HepG2 (cell line): ENCODE measurements at regions not wholly inside any gene's neighbourhood (a gene's known extent, or its start where the extent isn't known, plus 50 kb on each side); places are given as distances from the start of the nearest gene placed in this dataset.

Source experiments
- ATAC-seq: fragments of 200-7000 bp; cut with Tn5 transposase; 3 replicates; pipeline ENCODE4 v1.9.1; 2020; ENCODE audit warnings: mild to moderate bottlenecking, moderate library complexity
- BruUV-seq: library from RNA; stranded (reverse); fragments of 400-500 nt; replicated peaks from 2 replicates; lab custom pipeline; 2021; lab: Mats Ljungman, UMichigan
- CTCF ChIA-PET: fragments of 300-600 bp; formaldehyde crosslinking; extraction: SDS; loops from one replicate; lab custom pipeline; 2021; ENCODE audit warnings: low total read pairs, inconsistent platforms, low intra/inter-chr PET ratio; lab: Yijun Ruan, JAX
- POLR2A ChIA-PET: fragments of 350-600 bp; sonication (Branson Sonifier 250); formaldehyde crosslinking; loops from one replicate; lab custom pipeline; 2020; ENCODE audit warnings: antibody characterized with exemption, inconsistent platforms; lab: Yijun Ruan, JAX
- DNase-seq: peaks from one replicate; pipeline ENCODE4 v3.0.0-alpha.2; 2015; ENCODE audit warnings: low spot score
- FAIRE-seq: peaks from 3 replicates; lab custom pipeline; 2011; peaks lifted over from hg19 to GRCh38; lab: Jason Lieb, UNC
- H2AFZ ChIP-seq: one replicate; pipeline ENCODE4 v1.6.1; 2011; ENCODE audit warnings: low read length, inconsistent platforms
- H3K27ac ChIP-seq: fragments of 300-600 bp; 3 replicates; pipeline ENCODE4 v1.8.0; 2011; ENCODE audit warnings: mixed run types, mild to moderate bottlenecking, mixed read lengths, low read length, inconsistent platforms; ENCODE audit not compliant: insufficient read depth; ENCODE audit errors: extremely low read length
- H3K27me3 ChIP-seq, 2 experiments: fragments of 200-600 bp in 1 of 2; 2 replicates in 1 of 2; 3 replicates in 1 of 2; pipeline versions ENCODE4 v1.6.0 to v1.8.0; 2011; ENCODE audit warnings: low read length in 2 of 2, mild to moderate bottlenecking in 2 of 2, moderate library complexity in 2 of 2, inconsistent platforms in 1 of 2; ENCODE audit not compliant: insufficient read depth in 2 of 2, control insufficient read depth in 1 of 2
- H3K36me3 ChIP-seq, 2 experiments: fragments of 200-600 bp in 1 of 2; replicated peaks in 1 of 2; 2 replicates in 1 of 2; 3 replicates in 1 of 2; pipeline versions ENCODE4 v1.5.1 to v1.8.0; 2011; ENCODE audit warnings: low read length in 2 of 2, inconsistent platforms in 1 of 2; ENCODE audit not compliant: insufficient read depth in 2 of 2, control insufficient read depth in 1 of 2
- H3K4me1 ChIP-seq: 2 replicates; pipeline ENCODE4 v1.5.1; 2012; ENCODE audit warnings: low read length, inconsistent platforms; ENCODE audit not compliant: insufficient read depth
- H3K4me2 ChIP-seq: 2 replicates; pipeline ENCODE4 v1.6.0; 2011; ENCODE audit warnings: low read depth, low read length, inconsistent platforms
- H3K4me3 ChIP-seq, 3 experiments: fragments of 200-600 bp in 1 of 3; sonication (generic), shearing (Covaris generic) in 1 of 3; replicated peaks in 1 of 3; 2 replicates each; pipeline ENCODE4 v1.5.1; 2011 to 2016; ENCODE audit warnings: low read length in 3 of 3, inconsistent platforms in 2 of 3, low read depth in 2 of 3, mild to moderate bottlenecking in 2 of 3, control low read depth in 1 of 3, mixed read lengths in 1 of 3; ENCODE audit not compliant: insufficient read depth in 1 of 3
- H3K79me2 ChIP-seq: one replicate; pipeline ENCODE4 v1.6.1; 2011; ENCODE audit warnings: low read length, inconsistent platforms; ENCODE audit not compliant: insufficient read depth
- H3K9ac ChIP-seq: 2 replicates; pipeline ENCODE4 v1.6.0; 2011; ENCODE audit warnings: mild to moderate bottlenecking, low read depth, low read length, inconsistent platforms; ENCODE audit not compliant: insufficient read depth
- H3K9me3 ChIP-seq: 2 replicates; pipeline ENCODE4 v1.5.1; 2012; ENCODE audit warnings: mild to moderate bottlenecking, low read length
- H4K20me1 ChIP-seq: 2 replicates; pipeline ENCODE4 v1.6.0; 2011; ENCODE audit warnings: inconsistent platforms, mild to moderate bottlenecking, low read length, moderate library complexity; ENCODE audit not compliant: insufficient read depth
- CEBPG ChIP-seq: IDR thresholded peaks from 2 replicates; pipeline ENCODE4 v1.6.1; 2016
- ELF1 ChIP-seq: sonication (generic); formaldehyde crosslinking; IDR thresholded peaks from 2 replicates; pipeline ENCODE4 v1.4.0; 2020; ENCODE audit warnings: missing genetic modification reagents
- ELF3 ChIP-seq: IDR thresholded peaks from 2 replicates; pipeline ENCODE4 v1.6.1; 2016; ENCODE audit warnings: missing genetic modification reagents, missing compliant biosample characterization
- HNF1A ChIP-seq, 2 experiments: sonication (generic) in 1 of 2; formaldehyde crosslinking in 1 of 2; IDR thresholded peaks; 2 replicates each; pipeline versions ENCODE4 v1.4.0 to v1.6.1; 2016 to 2020; ENCODE audit warnings: borderline replicate concordance in 1 of 2, low read depth in 1 of 2, mild to moderate bottlenecking in 1 of 2, missing genetic modification reagents in 1 of 2
- RFXANK ChIP-seq: IDR thresholded peaks from 2 replicates; pipeline ENCODE4 v1.6.1; 2016
- RXRB ChIP-seq: IDR thresholded peaks from 2 replicates; pipeline ENCODE4 v1.6.1; 2016; ENCODE audit warnings: borderline replicate concordance, missing genetic modification reagents, missing compliant biosample characterization
- SOX13 ChIP-seq, 3 experiments: fragments of 450-650 bp in 1 of 3; sonication (generic) in 1 of 3; formaldehyde crosslinking in 1 of 3; IDR thresholded peaks in 2 of 3; conservative IDR thresholded peaks in 1 of 3; 2 replicates each; pipeline versions ENCODE4 v1.5.0 to v1.6.1; 2016 to 2020; ENCODE audit warnings: antibody characterized with exemption in 1 of 3, mild to moderate bottlenecking in 1 of 3, missing compliant biosample characterization in 1 of 3, missing genetic modification reagents in 1 of 3, moderate library complexity in 1 of 3
- SOX5 ChIP-seq: IDR thresholded peaks from 2 replicates; pipeline ENCODE4 v1.6.1; 2016; ENCODE audit warnings: borderline replicate concordance
- SRF ChIP-seq: IDR thresholded peaks from 2 replicates; pipeline ENCODE4 v1.6.1; 2011; ENCODE audit warnings: mild to moderate bottlenecking, low read depth, low read length, moderate library complexity
- WIZ ChIP-seq: sonication (generic); formaldehyde crosslinking; IDR thresholded peaks from 2 replicates; pipeline ENCODE4 v1.5.1; 2020; ENCODE audit warnings: mild to moderate bottlenecking, missing genetic modification reagents
- ZBTB44 ChIP-seq: sonication (generic); formaldehyde crosslinking; IDR thresholded peaks from 2 replicates; pipeline ENCODE4 v1.4.0; 2020; ENCODE audit warnings: missing genetic modification reagents
- ZFP37 ChIP-seq: sonication (generic); formaldehyde crosslinking; IDR thresholded peaks from 2 replicates; pipeline ENCODE4 v1.4.0; 2020; ENCODE audit warnings: missing genetic modification reagents, borderline replicate concordance
- ZFX ChIP-seq: sonication (generic); formaldehyde crosslinking; IDR thresholded peaks from 2 replicates; pipeline ENCODE4 v1.4.0; 2020; ENCODE audit warnings: mild to moderate bottlenecking, low read depth, missing genetic modification reagents, moderate library complexity
- ZMYM4 ChIP-seq: sonication (generic); formaldehyde crosslinking; IDR thresholded peaks from 2 replicates; pipeline ENCODE4 v1.8.1; 2023; ENCODE audit warnings: mild to moderate bottlenecking, missing genetic modification reagents
- ZNF557 ChIP-seq: sonication (generic); formaldehyde crosslinking; IDR thresholded peaks from 2 replicates; pipeline ENCODE4 v1.4.0; 2020; ENCODE audit warnings: missing genetic modification reagents
- ZNF670 ChIP-seq: sonication (generic); formaldehyde crosslinking; IDR thresholded peaks from 2 replicates; pipeline ENCODE4 v1.8.0; 2022; ENCODE audit warnings: mild to moderate bottlenecking, missing genetic modification reagents, borderline replicate concordance
- WGBS: methylation state at CpG from one replicate; pipeline ENCODE4 v1.1.6; 2017; ENCODE audit warnings: low lambda C conversion rate; 5-methylcytosine and 5-hydroxymethylcytosine counted together
- in situ Hi-C: cut with HindIII; loops from 2 replicates; pipeline ENCODE4 v1.10.0; 2017; ENCODE audit warnings: low pct_unique_long_range_greater_than_20kb; ENCODE audit not compliant: extremely low pct_ligation_motif_present
- intact Hi-C: fragments of 100-400 bp; cut with micrococcal nuclease; formaldehyde crosslinking; loops from one replicate; pipeline ENCODE4 v1.10.0; 2022; ENCODE audit not compliant: unreplicated experiment

- intact Hi-C loops: no loop called here
- peak; percentile 47 for FAIRE-seq
- in situ Hi-C loops: no loop called here
- Histone ChIP-seq H3K79me2 (no peaks in the 10 kb centered on the region), H3K36me3 (no peaks in the 10 kb centered on the region), H3K4me1 (peaks cover 18% of the 10 kb centered on the region), H3K9me3 (peaks cover 5% of the 10 kb centered on the region; the same call in 1 of the 2 replicates), H3K4me2 (peak overlapping the region; percentile 60), H3K27me3 (no peaks in the 10 kb centered on the region; a peak in 1 of 5 replicates), H4K20me1 (no peaks in the 10 kb centered on the region), H3K4me3 (no peak overlapping the region; a peak in 1 of 6 replicates), H3K9ac (peak overlapping the region; percentile 44; the same call in 1 of the 2 replicates), H2AFZ (peak overlapping the region; percentile 48), H3K27ac (no peak overlapping the region)
- DNase-seq: peak; percentile 58
- ChIA-PET POLR2A (no interaction called here), CTCF (no interaction called here)
- ATAC-seq: peak; percentile 83
- 0% methylated on average over 6 of the region's 6 CpGs for WGBS
- BruUV-seq: no TSS peak
- TF ChIP-seq RFXANK (CRISPR knock-in tag) (no peak), SRF (no peak), CEBPG (CRISPR knock-in tag) (0 out of 2 replicates have a peak, but pooled peaks have one; percentile 23), ZMYM4 (CRISPR knock-in tag) (no peak), SOX5 (CRISPR knock-in tag) (peak; percentile 58; the same call in 1 of the 2 replicates), HNF1A (IDR thresholded peaks at IDR 0.05; ENCODE audit: low read depth) (peak; percentile 87), HNF1A (CRISPR knock-in tag; IDR thresholded peaks at IDR 0.05; ENCODE audit: borderline replicate concordance) (peak; percentile 77; the same call in 1 of the 2 replicates), ZFP37 (CRISPR knock-in tag) (no peak), ZNF557 (CRISPR knock-in tag) (no peak), ELF1 (CRISPR knock-in tag) (0 out of 2 replicates have a peak, but pooled peaks have one; percentile 27), ZBTB44 (CRISPR knock-in tag) (no peak), ZNF670 (CRISPR knock-in tag) (no peak), ELF3 (CRISPR knock-in tag) (peak; percentile 100), ZFX (CRISPR knock-in tag) (0 out of 2 replicates have a peak, but pooled peaks have one; percentile 10), RXRB (CRISPR knock-in tag) (0 out of 2 replicates have a peak, but pooled peaks have one; percentile 19), SOX13 (IDR thresholded peaks at IDR 0.05) (no peak), SOX13 (CRISPR knock-in tag; conservative IDR thresholded peaks at IDR 0.05 in 1 of 2, IDR thresholded peaks at IDR 0.05 in 1 of 2) (peak in 1 of 2 experiments; percentile 65; a peak in 2 of 4 replicates), WIZ (CRISPR knock-in tag) (no peak)
Measured at GRCh38 chr12:127489061-127489460, 777.9 kb upstream of the TMEM132C start.
